ENCODE measurements at regions not wholly inside any gene's neighbourhood (a gene's known extent, or its start where the extent isn't known, plus 50 kb on each side); places are given as distances from the start of the nearest gene placed in this dataset.
"Not testable (repeated sequence)": the region's sequence is repeated elsewhere in the genome, so short reads cannot be mapped to it uniquely, and the experiment has no call there.

DNA sequence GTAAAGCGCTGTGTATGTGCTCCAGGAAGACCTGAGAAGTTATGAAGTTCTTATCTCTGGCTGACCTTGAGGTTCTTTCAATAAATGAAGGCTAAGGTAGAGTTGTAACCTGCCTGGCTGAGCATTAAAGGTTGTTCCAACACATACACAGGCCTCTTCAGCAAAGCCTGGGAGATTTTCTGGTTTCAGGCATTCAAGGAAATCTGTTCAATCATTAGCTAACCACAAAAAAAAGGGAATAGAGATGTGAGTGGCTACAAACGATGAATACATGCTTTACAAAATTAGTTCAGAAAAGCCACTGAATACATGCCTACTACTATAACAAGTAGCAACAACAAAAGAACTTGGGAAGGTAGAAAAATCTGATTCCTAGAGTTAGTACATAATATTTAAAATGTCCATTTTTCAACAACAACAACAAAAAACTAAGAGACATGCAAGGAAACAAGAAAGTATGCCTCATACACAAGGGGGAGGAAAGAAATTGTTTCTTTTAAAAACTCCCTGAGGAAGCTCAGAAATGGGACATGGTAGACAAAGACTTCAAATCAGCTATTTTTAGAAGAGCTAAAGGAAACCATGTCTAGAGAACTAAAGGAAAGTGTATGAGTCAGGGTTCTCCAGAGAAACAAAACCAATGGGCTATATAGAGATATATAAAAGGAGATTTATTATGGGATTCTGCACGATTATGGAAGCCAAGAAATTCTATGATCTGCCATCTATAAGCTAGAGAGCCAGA is 191.5 kb upstream of the IPO5 start:
- no peak overlapping the region for H3K4me3 ChIP-seq (ENCODE audit: low read depth, low read length)
- TF ChIP-seq, protein P1, sequence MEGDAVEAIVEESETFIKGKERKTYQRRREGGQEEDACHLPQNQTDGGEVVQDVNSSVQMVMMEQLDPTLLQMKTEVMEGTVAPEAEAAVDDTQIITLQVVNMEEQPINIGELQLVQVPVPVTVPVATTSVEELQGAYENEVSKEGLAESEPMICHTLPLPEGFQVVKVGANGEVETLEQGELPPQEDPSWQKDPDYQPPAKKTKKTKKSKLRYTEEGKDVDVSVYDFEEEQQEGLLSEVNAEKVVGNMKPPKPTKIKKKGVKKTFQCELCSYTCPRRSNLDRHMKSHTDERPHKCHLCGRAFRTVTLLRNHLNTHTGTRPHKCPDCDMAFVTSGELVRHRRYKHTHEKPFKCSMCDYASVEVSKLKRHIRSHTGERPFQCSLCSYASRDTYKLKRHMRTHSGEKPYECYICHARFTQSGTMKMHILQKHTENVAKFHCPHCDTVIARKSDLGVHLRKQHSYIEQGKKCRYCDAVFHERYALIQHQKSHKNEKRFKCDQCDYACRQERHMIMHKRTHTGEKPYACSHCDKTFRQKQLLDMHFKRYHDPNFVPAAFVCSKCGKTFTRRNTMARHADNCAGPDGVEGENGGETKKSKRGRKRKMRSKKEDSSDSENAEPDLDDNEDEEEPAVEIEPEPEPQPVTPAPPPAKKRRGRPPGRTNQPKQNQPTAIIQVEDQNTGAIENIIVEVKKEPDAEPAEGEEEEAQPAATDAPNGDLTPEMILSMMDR (IDR thresholded peaks at IDR 0.05; ENCODE audit: borderline replicate concordance, insufficient read depth, low read depth, low read length) = no peak

DNA sequence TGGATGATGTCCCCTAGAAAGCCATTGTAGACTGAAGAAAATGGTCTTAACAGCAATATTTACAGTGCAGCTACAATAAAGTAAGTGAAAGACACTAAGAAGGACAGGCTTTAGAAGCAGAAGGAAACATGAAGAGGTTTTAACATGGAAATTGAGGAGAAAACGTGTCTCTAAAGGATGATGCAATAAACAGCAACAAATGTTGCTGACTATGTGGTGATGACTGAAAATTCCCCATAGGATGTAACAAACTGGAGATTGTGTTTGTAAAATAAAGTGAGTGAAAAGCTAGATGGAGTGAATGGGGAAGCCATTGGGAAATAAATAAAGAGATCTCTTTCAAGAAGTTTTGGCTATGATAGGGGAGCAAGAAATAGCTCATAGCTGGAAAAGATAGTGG is 186.7 kb upstream of the IPO5 start:
- TF ChIP-seq, protein P1 (IDR thresholded peaks at IDR 0.05; ENCODE audit: borderline replicate concordance, insufficient read depth, low read depth, low read length) = no peak
- H3K4me3 ChIP-seq (ENCODE audit: low read depth, low read length) = no peak overlapping the region

DNA sequence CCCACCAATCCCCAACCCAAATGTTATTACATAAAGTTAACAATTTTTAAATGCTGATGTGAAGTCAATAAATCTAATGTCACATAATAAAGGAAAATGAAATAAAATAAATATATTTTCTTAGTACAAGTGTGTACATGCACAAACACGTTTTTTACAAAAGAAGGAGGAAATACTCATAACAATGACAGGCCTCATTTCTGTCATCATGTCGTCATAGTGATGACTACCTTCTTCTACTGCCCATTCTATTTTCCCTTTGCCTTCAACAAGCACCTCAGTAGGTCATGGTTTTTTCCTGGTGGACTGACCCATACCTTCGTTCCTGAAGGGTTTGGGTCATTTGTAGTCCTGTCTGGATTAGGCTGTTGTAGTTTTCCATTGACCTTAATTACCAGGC is 185.3 kb upstream of the IPO5 start:
- H3K4me3 ChIP-seq (ENCODE audit: low read depth, low read length) = no peak overlapping the region
- TF ChIP-seq, protein P1 (IDR thresholded peaks at IDR 0.05; ENCODE audit: borderline replicate concordance, insufficient read depth, low read depth, low read length) = no peak

DNA sequence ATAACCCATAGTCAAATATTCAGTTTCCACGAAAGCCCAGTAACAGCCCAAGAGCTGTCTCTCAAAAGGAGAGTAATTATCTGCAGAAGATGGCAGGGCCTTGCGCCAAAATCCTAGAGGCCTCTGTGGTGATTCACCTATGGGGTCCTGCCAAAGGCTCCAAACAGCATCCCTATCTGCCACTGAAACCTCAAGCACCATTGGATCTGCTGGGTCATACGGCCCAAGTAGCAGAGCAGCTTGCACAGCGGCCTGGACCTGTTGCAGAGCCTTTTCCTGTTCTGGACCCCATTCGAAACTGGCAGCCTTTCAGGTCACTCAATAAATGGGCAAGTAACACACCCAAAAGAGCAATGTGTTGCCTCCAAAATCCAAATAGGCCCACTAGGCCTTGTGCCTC is 183.2 kb upstream of the IPO5 start:
- not testable (repeated sequence) for H3K4me3 ChIP-seq (ENCODE audit: low read depth, low read length)

DNA sequence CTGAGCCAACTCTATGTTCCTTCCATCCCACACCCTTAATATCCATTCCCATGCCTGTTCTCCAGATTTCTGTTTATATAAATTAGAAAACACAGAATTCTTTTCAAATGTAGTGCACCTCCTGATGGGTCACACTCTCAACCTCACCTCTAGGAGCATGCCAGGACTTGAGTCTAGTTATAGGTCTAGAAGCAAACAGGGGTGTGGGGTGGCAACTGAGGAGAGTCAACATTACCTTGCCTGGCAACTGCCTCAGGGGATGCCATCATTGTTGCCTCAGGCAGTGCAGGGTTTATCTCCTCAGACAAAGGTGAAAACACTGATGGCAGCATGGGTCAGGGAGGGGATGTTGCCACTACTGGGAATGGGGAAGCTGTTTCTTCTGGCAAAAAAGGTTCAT is 181.0 kb upstream of the IPO5 start:
- not testable (repeated sequence) for H3K4me3 ChIP-seq (ENCODE audit: low read depth, low read length)

DNA sequence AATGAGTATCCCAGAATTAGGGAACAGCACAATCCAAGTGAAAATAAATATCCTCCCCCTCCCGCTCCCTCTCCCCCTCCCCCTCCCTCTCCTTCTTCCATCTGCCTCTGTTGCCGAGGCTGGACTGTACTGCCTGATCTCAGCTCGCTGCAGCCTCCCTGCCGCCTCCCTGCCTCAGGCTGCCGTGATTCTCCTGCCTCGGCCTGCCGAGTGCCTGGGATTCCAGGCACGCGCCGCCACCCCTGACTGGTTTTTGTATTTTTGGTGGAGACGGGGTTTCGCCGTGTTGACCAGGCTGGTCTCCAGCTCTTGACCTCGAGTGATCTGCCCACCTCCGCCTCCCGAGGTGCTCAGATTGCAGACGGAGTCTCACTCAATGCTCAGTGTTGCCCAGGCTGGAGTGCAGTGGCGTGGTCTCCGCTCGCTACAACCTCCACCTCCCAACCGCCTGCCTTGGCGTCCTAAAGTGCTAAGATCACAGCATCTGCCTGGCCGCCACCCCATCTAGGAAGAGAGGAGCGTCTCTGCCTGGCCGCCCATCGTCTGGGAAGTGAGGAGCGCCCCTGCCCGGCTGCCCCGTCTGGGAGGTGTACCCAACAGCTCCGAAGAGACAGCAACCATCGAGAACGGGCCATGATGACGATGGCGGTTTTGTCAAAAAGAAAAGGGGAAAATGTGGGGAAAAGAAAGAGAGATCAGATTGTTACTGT is 178.9 kb upstream of the IPO5 start:
- H3K4me3 ChIP-seq (ENCODE audit: low read depth, low read length) = not testable (repeated sequence)

DNA sequence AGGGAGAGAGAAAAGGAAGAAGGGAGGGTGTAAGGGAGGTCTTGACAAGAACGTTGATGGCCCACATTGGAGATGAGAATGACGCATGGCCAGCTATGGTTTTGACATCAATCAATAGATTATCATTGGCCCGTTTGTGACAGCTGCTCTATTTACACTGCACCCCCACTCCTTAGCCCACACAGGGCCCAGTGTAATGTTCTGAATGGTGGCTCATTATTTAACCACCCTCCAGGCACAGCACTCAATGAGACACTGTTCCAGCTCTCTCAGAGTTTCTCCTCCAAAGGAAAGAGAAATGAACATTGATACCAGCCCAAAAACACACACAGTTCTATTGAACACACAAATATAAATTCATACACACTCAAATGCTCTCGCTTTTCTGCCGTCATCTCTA is 173.0 kb upstream of the IPO5 start:
- TF ChIP-seq, protein P1 (IDR thresholded peaks at IDR 0.05; ENCODE audit: borderline replicate concordance, insufficient read depth, low read depth, low read length) = no peak
- H3K4me3 ChIP-seq (ENCODE audit: low read depth, low read length) = no peak overlapping the region

DNA sequence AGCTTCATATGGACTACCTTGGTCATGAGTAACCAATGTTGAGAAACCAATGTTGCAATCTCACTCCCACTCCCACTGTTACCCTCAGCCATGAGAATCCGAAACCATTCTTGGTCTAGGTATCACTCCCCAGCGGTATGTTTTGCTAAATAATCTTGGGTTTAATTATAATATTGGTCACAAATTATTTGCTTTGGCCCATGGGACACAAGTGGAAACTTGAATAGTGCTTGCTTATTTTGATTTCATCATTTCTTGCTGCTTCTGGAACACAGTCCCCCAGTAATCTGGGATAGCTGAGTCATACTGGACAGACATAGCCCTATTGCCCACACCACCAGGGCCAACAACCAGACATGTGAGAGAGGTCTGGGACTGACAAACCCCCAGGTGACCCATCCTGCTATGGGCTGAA is 171.6 kb upstream of the IPO5 start:
- no peak overlapping the region for H3K4me3 ChIP-seq (ENCODE audit: low read depth, low read length)
- TF ChIP-seq, protein P1 (IDR thresholded peaks at IDR 0.05; ENCODE audit: borderline replicate concordance, insufficient read depth, low read depth, low read length) = no peak
